ENCODE measurements at regions not wholly inside any gene's neighbourhood (a gene's known extent, or its start where the extent isn't known, plus 50 kb on each side); places are given as distances from the start of the nearest gene placed in this dataset.
A peak's percentile ranks its signal among the peaks of the same experiment; 100 is the strongest.
"Not testable (repeated sequence)": the region's sequence is repeated elsewhere in the genome, so short reads cannot be mapped to it uniquely, and the experiment has no call there.

GRCh38 chr2:201568217-201568820, 75.0 kb downstream of the TMEM237 start:
- no peaks in the 10 kb centered on the region for H3K36me3 Mint-ChIP-seq (ENCODE audit: insufficient read depth in 2 of 2)
- DNase-seq, result no peak
- ATAC-seq (replicated peaks in 1 of 2), result no peak
- H3K4me3 Mint-ChIP-seq, result no peak overlapping the region
- H3K27me3 Mint-ChIP-seq (ENCODE audit: low read depth), result no peaks in the 10 kb centered on the region
- H3K9me3 Mint-ChIP-seq, result no peaks in the 10 kb centered on the region
- H3K27ac Mint-ChIP-seq, result no peak overlapping the region
- peaks cover 6% of the 10 kb centered on the region for H3K4me1 Mint-ChIP-seq (ENCODE audit: low read depth)

DNA sequence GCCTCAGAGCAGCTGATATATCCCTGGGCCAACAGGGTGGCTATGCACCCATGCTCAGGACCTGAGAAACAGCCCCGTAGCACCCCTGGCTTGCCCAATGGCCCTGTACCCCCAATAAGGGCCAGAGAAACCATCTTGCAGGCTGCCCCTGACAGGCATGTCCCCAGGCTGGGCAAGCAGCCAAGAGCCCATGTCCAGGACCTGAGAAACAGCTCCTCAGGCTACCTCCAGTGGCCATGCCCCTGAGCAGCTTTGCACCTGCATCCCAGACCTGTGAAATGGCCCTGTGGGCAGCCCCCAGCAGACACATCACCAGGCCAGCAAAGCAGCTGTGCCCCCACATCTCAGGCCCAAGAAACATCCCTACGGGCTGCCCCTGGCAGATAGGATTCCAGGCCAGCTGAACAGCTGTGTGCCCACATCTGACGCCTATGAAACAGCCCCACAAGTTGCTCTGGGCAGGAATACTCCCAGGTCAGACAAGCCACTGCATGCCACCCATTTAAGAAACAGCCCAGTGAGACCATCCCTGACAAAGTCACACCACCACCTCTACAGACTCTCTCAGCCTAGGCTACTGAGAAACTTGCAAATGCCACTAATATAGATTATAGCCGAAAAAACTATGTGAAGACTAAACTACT, 84.1 kb downstream of the TMEM237 start:
- no peak for ATAC-seq (replicated peaks in 1 of 2)
- H3K27ac Mint-ChIP-seq, result peak overlapping the region; percentile 41
- H3K4me3 Mint-ChIP-seq, result no peak overlapping the region
- no peaks in the 10 kb centered on the region for H3K4me1 Mint-ChIP-seq (ENCODE audit: low read depth)
- DNase-seq, result no peak
- no peaks in the 10 kb centered on the region for H3K9me3 Mint-ChIP-seq
- H3K27me3 Mint-ChIP-seq (ENCODE audit: low read depth), result no peaks in the 10 kb centered on the region
- H3K36me3 Mint-ChIP-seq (ENCODE audit: insufficient read depth in 2 of 2), result no peaks in the 10 kb centered on the region

- no peaks in the 10 kb centered on the region for H3K27me3 Mint-ChIP-seq (ENCODE audit: low read depth)
- ATAC-seq (replicated peaks in 1 of 2) (peak in 1 of 2 donors; percentile 28), DNase-seq (no peak)
- H3K27ac Mint-ChIP-seq, result no peak overlapping the region
- no peaks in the 10 kb centered on the region for H3K36me3 Mint-ChIP-seq (ENCODE audit: insufficient read depth in 2 of 2)
- H3K4me1 Mint-ChIP-seq (ENCODE audit: low read depth), result no peaks in the 10 kb centered on the region
- no peak overlapping the region for H3K4me3 Mint-ChIP-seq
- H3K9me3 Mint-ChIP-seq, result no peaks in the 10 kb centered on the region
Measured at GRCh38 chr2:201558665-201559064, 84.6 kb downstream of the TMEM237 start.

DNA sequence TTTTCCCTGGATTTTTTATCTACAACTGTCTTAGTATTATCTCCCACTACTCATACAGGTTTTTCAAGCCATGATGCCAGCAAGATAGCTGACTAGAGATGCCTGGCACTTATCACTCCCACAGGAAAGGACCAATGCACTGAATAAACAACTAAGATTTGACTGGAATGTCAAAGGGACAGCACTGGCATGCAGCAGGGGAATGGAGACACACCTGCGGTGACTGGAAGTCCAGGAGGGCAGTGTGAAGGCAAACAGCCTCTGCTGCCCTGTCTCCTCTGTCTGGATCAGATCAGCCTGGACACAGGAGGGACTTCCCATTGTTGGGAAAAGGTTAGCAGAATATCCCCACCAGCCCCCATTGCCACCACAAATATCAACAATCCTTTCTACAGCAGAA, 85.1 kb downstream of the TMEM237 start:
- Mint-ChIP-seq H3K27me3 (ENCODE audit: low read depth) (no peaks in the 10 kb centered on the region), H3K4me3 (no peak overlapping the region), H3K9me3 (no peaks in the 10 kb centered on the region), H3K36me3 (ENCODE audit: insufficient read depth in 2 of 2) (no peaks in the 10 kb centered on the region), H3K4me1 (ENCODE audit: low read depth) (no peaks in the 10 kb centered on the region), H3K27ac (no peak overlapping the region)
- DNase-seq, result no peak
- ATAC-seq (replicated peaks in 1 of 2), result no peak

GRCh38 chr2:201551901-201552300, 91.4 kb downstream of the TMEM237 start:
- ATAC-seq (replicated peaks in 1 of 2), result no peak
- Mint-ChIP-seq H3K27me3 (ENCODE audit: low read depth) (no peaks in the 10 kb centered on the region), H3K4me1 (ENCODE audit: low read depth) (no peaks in the 10 kb centered on the region), H3K4me3 (no peak overlapping the region), H3K36me3 (ENCODE audit: insufficient read depth in 2 of 2) (no peaks in the 10 kb centered on the region), H3K9me3 (no peaks in the 10 kb centered on the region), H3K27ac (no peak overlapping the region)
- no peak for DNase-seq

DNA sequence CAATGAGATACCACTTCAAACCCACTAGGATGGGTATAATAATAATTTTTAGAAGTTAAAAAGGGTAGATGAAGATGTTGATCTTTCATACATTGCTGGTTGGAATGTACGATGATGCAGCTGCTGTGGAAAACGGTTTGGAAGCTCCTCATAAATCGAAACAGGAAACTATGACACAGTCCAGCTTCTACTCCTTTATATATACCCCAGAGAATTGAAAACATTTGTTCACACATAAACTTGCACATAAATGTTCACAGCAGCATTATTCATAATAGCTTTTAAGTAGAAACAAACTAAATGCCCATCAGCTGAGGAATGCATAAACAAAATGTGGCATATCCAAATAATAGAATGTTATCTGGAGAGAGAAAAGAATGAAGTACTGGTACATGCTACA, 95.0 kb downstream of the STRADB start:
- H3K9me3 Mint-ChIP-seq, result peaks cover 0 to 2% of the 10 kb centered on the region in 2 donors
- DNase-seq (no peak), ATAC-seq (replicated peaks in 1 of 2) (no peak)
- no peak overlapping the region for H3K27ac Mint-ChIP-seq
- no peak overlapping the region for H3K4me3 Mint-ChIP-seq
- H3K36me3 Mint-ChIP-seq (ENCODE audit: insufficient read depth in 2 of 2), result peaks cover 0 to 2% of the 10 kb centered on the region in 2 donors
- no peaks in the 10 kb centered on the region for H3K27me3 Mint-ChIP-seq (ENCODE audit: low read depth)
- H3K4me1 Mint-ChIP-seq (ENCODE audit: low read depth), result no peaks in the 10 kb centered on the region

GRCh38 chr2:201542291-201542690, 90.8 kb downstream of the STRADB start:
- ATAC-seq (replicated peaks in 1 of 2) (no peak), DNase-seq (no peak)
- H3K27me3 Mint-ChIP-seq (ENCODE audit: low read depth), result no peaks in the 10 kb centered on the region
- no peak overlapping the region for H3K4me3 Mint-ChIP-seq
- H3K36me3 Mint-ChIP-seq (ENCODE audit: insufficient read depth in 2 of 2), result peaks cover 0 to 2% of the 10 kb centered on the region in 2 donors
- H3K9me3 Mint-ChIP-seq, result peaks cover 0 to 2% of the 10 kb centered on the region in 2 donors
- H3K4me1 Mint-ChIP-seq (ENCODE audit: low read depth), result no peaks in the 10 kb centered on the region
- H3K27ac Mint-ChIP-seq, result no peak overlapping the region

DNA sequence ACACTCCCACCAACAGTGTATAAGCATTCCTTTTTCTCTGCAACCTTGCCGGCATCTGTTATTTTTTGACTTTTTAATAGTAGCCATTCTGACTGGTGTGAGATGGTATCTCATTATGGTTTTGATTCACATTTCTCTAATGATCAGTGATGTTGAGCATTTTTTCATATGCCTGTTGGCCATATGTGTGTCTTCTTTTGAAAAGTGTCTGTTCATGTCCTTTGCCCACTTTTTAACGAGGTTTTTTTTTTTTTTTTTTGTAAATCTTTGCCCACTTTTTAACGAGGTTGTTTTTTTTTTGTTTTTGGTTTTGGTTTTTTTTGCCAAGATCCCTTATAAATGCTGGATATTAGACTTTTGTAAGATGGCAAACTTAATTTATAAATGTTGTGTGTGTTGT, 87.7 kb downstream of the STRADB start:
- not testable (repeated sequence) for ATAC-seq (replicated peaks in 1 of 2); H3K36me3 Mint-ChIP-seq (ENCODE audit: insufficient read depth in 2 of 2); H3K4me1 Mint-ChIP-seq (ENCODE audit: low read depth); H3K27me3 Mint-ChIP-seq (ENCODE audit: low read depth); H3K4me3 Mint-ChIP-seq; H3K9me3 Mint-ChIP-seq; DNase-seq; H3K27ac Mint-ChIP-seq

DNA sequence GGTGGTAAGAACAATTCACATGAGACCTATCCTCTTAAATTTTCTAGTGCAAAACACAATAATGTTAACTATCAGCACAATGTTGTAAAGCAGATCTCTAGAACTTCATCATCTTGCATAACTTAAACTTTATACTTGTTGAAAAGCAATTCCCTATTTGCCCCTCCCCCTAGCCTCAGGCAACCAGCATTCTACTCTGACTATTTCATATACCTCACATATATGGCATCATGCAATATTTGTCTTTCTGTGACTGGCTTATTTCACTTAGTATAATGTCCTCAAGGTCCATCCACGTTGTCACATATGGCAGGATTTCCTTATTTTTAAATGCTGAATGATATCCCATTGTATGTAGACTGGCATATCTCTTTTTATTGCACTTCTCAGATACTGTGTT, 86.5 kb downstream of the STRADB start:
- no peak overlapping the region for H3K27ac Mint-ChIP-seq
- no peaks in the 10 kb centered on the region for H3K36me3 Mint-ChIP-seq (ENCODE audit: insufficient read depth in 2 of 2)
- ATAC-seq (replicated peaks in 1 of 2), result no peak
- DNase-seq, result no peak
- H3K4me3 Mint-ChIP-seq, result no peak overlapping the region
- no peaks in the 10 kb centered on the region for H3K9me3 Mint-ChIP-seq
- no peaks in the 10 kb centered on the region for H3K27me3 Mint-ChIP-seq (ENCODE audit: low read depth)
- peaks cover 2% of the 10 kb centered on the region for H3K4me1 Mint-ChIP-seq (ENCODE audit: low read depth)

- DNase-seq, result no peak
- no peaks in the 10 kb centered on the region for H3K27me3 Mint-ChIP-seq (ENCODE audit: low read depth)
- H3K4me1 Mint-ChIP-seq (ENCODE audit: low read depth), result peaks cover 14% of the 10 kb centered on the region
- no peak for ATAC-seq (replicated peaks in 1 of 2)
- no peak overlapping the region for H3K4me3 Mint-ChIP-seq
- H3K27ac Mint-ChIP-seq, result no peak overlapping the region
- H3K36me3 Mint-ChIP-seq (ENCODE audit: insufficient read depth in 2 of 2), result peaks cover 0 to 3% of the 10 kb centered on the region in 2 donors
- peaks cover 0 to 1% of the 10 kb centered on the region in 2 donors for H3K9me3 Mint-ChIP-seq
Measured at GRCh38 chr2:201536754-201537153, 85.2 kb downstream of the STRADB start.

DNA sequence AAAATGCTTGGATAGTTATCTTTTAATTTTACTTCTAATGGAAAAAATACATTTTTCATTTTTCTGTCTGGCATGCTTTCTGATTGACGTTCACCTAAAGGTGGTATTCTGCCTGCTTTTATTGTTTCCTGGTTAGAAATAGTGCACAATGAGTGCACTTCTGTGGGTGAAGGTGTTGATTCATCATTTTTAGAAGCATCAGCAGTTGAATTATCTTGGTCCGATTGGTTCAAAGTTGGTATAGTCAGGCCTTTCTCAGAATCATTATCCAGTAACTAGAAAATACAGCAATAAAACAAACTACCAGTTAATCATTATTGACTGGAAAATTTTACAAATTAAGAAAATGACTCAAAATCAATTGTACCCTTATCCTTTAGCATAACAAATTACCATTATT, 84.5 kb downstream of the STRADB start:
- Mint-ChIP-seq H3K4me1 (ENCODE audit: low read depth) (peaks cover 14% of the 10 kb centered on the region), H3K4me3 (no peak overlapping the region), H3K9me3 (peaks cover 0 to 2% of the 10 kb centered on the region in 2 donors), H3K36me3 (ENCODE audit: insufficient read depth in 2 of 2) (peaks cover 0 to 3% of the 10 kb centered on the region in 2 donors), H3K27me3 (ENCODE audit: low read depth) (no peaks in the 10 kb centered on the region), H3K27ac (no peak overlapping the region)
- DNase-seq, result no peak
- no peak for ATAC-seq (replicated peaks in 1 of 2)

GRCh38 chr2:201532686-201533304, 81.3 kb downstream of the STRADB start:
- peaks cover 7 to 19% of the 10 kb centered on the region in 2 donors for H3K36me3 Mint-ChIP-seq (ENCODE audit: insufficient read depth in 2 of 2)
- H3K4me3 Mint-ChIP-seq, result peak overlapping the region in 1 of 2 donors; percentile 18
- H3K27me3 Mint-ChIP-seq (ENCODE audit: low read depth), result no peaks in the 10 kb centered on the region
- peaks cover 14% of the 10 kb centered on the region for H3K4me1 Mint-ChIP-seq (ENCODE audit: low read depth)
- peak overlapping the region; percentile 71 for H3K27ac Mint-ChIP-seq
- H3K9me3 Mint-ChIP-seq, result peaks cover 5 to 12% of the 10 kb centered on the region in 2 donors
- peak; percentile 46 to 52 for DNase-seq
- peak; percentile 100 for ATAC-seq (replicated peaks in 1 of 2)
